ENCODE measurements at regions not wholly inside any gene's neighbourhood (a gene's known extent, or its start where the extent isn't known, plus 50 kb on each side); places are given as distances from the start of the nearest gene placed in this dataset.

- in situ Hi-C loops (cut with MboI) (no loop called here), intact Hi-C loops (cut with micrococcal nuclease; ENCODE audit: unreplicated experiment) (no loop called here)
- Histone ChIP-seq H3K27ac (ENCODE audit: control insufficient read depth, insufficient read depth) (no peak overlapping the region), H3K27me3 (replicated peaks in 1 of 2; ENCODE audit: control insufficient read depth in 2 of 2, insufficient read depth in 2 of 2, low read length in 1 of 2) (no peaks in the 10 kb centered on the region), H3K79me2 (ENCODE audit: control insufficient read depth, insufficient read depth, low read length) (no peaks in the 10 kb centered on the region), H3K4me1 (ENCODE audit: control insufficient read depth, insufficient read depth, low read length) (no peaks in the 10 kb centered on the region), H2AFZ (ENCODE audit: control insufficient read depth, low read depth, low read length) (no peak overlapping the region), H3K4me2 (ENCODE audit: control insufficient read depth, insufficient read depth) (no peak overlapping the region), H3K9me3 (replicated peaks; ENCODE audit: control insufficient read depth, insufficient read depth, low read length) (no peaks in the 10 kb centered on the region; the same call in 2 of the 3 replicates), H3K4me3 (no peak overlapping the region), H3K36me3 (ENCODE audit: control insufficient read depth in 2 of 2, insufficient read depth in 2 of 2, low read length in 1 of 2) (no peaks in the 10 kb centered on the region), H4K20me1 (ENCODE audit: control insufficient read depth, insufficient read depth) (no peaks in the 10 kb centered on the region), H3K9ac (ENCODE audit: control insufficient read depth, insufficient read depth, low read length) (no peak overlapping the region)
- WGBS (ENCODE audit: insufficient coverage, insufficient replicate concordance, low lambda C conversion rate, missing lambda C conversion rate): 61% methylated on average over 4 of the region's 4 CpGs
- no TSS peak for BruUV-seq (replicated peaks)
- CTCF ChIA-PET: no interaction called here
- POLR2A ChIA-PET: no interaction called here
- no peak for FAIRE-seq
- SMC1A ChIA-PET (ENCODE audit: uncharacterized antibody, unreplicated experiment): no interaction called here
- ATAC-seq: no peak
- DNase-seq (ENCODE audit: low read depth, low spot score): no peak
- RAD21 ChIA-PET (ENCODE audit: unreplicated experiment): no interaction called here
- no peak for TF ChIP-seq IKZF2 (IDR thresholded peaks at IDR 0.05)
- TF ChIP-seq ZNF384 (IDR thresholded peaks at IDR 0.05; ENCODE audit: borderline replicate concordance, low read depth, low read length): no peak
- TF ChIP-seq EED (IDR thresholded peaks at IDR 0.05; ENCODE audit: low read depth): no peak
- no peak for TF ChIP-seq IKZF1 (conservative IDR thresholded peaks at IDR 0.05)
- no peak for TF ChIP-seq HDAC6 (IDR thresholded peaks at IDR 0.05; ENCODE audit: unreplicated experiment)
- TF ChIP-seq SUZ12 (IDR thresholded peaks at IDR 0.05; ENCODE audit: unreplicated experiment): no peak
- TF ChIP-seq NBN (IDR thresholded peaks at IDR 0.05): no peak
- no peak for TF ChIP-seq ATF7 (IDR thresholded peaks at IDR 0.05; ENCODE audit: low read depth)
- TF ChIP-seq PBX3 (IDR thresholded peaks at IDR 0.05; ENCODE audit: insufficient replicate concordance, low read depth, low read length): no peak
- no peak for TF ChIP-seq SMARCA5 (IDR thresholded peaks at IDR 0.05)
- no peak for TF ChIP-seq PAX5 (IDR thresholded peaks at IDR 0.05; ENCODE audit: borderline replicate concordance, low read depth, low read length)
- no peak for TF ChIP-seq ZNF592 (IDR thresholded peaks at IDR 0.05)
- TF ChIP-seq TCF3 (IDR thresholded peaks at IDR 0.05; ENCODE audit: borderline replicate concordance, insufficient read depth, low read depth, low read length): no peak
- no peak for TF ChIP-seq ZBTB33 (IDR thresholded peaks at IDR 0.05)
Measured at GRCh38 chr5:118705959-118706667, 282.2 kb downstream of the DTWD2 start.

Measured in GM12878 (cell line).